Activated CD8-positive, alpha-beta T cell treated with anti-CD3 and anti-CD28 coated beads, Interleukin-2, amount 10 ng/mL, durations not matched to agents 7 days and 5 days (primary cell): ENCODE measurements at regions not wholly inside any gene's neighbourhood (a gene's known extent, or its start where the extent isn't known, plus 50 kb on each side); places are given as distances from the start of the nearest gene placed in this dataset.
A peak's percentile ranks its signal among the peaks of the same experiment; 100 is the strongest.
"Not testable (repeated sequence)": the region's sequence is repeated elsewhere in the genome, so short reads cannot be mapped to it uniquely, and the experiment has no call there.

Experiments
- ATAC-seq: fragments of 150-1000 bp; cut with Tn5 transposase; one replicate; pipeline ENCODE4 v1.10.0; 2021; ENCODE audit warnings: moderate library complexity
- CTCF ChIA-PET: fragments of 350-600 bp; sonication (Branson Sonifier 250); formaldehyde crosslinking; loops from one replicate; lab custom pipeline; 2021; ENCODE audit warnings: antibody characterized with exemption; lab: Charles Lee
- POLR2A ChIA-PET: fragments of 350-600 bp; sonication (Branson Sonifier 250); formaldehyde crosslinking; loops from one replicate; lab custom pipeline; 2021; ENCODE audit warnings: antibody characterized with exemption; lab: Charles Lee
- DNase-seq: peaks from one replicate; pipeline ENCODE4 v3.0.0-alpha.2; 2020
- H3K27ac Mint-ChIP-seq: one replicate; pipeline ENCODE4 v1.8.0; 2021; ENCODE audit warnings: mild to moderate bottlenecking, mixed read lengths
- H3K27me3 Mint-ChIP-seq: one replicate; pipeline ENCODE4 v1.8.0; 2021; ENCODE audit warnings: low read depth, mixed read lengths
- H3K36me3 Mint-ChIP-seq: one replicate; pipeline ENCODE4 v1.8.0; 2021; ENCODE audit warnings: low read depth, mixed read lengths
- H3K4me1 Mint-ChIP-seq: one replicate; pipeline ENCODE4 v1.8.0; 2021; ENCODE audit warnings: low read depth, mixed read lengths
- H3K4me3 Mint-ChIP-seq: one replicate; pipeline ENCODE4 v1.8.0; 2021; ENCODE audit warnings: mild to moderate bottlenecking, mixed read lengths
- H3K9me3 Mint-ChIP-seq: one replicate; pipeline ENCODE4 v1.8.0; 2022; ENCODE audit warnings: mixed read lengths; ENCODE audit not compliant: insufficient read depth

- CTCF ChIA-PET, result no interaction called here
- no peaks in the 10 kb centered on the region for H3K36me3 Mint-ChIP-seq
- POLR2A ChIA-PET, result no interaction called here
- peaks cover 9% of the 10 kb centered on the region for H3K27me3 Mint-ChIP-seq
- H3K27ac Mint-ChIP-seq, result no peak overlapping the region
- no peaks in the 10 kb centered on the region for H3K4me1 Mint-ChIP-seq
- DNase-seq, result no peak
- ATAC-seq, result no peak
- no peak overlapping the region for H3K4me3 Mint-ChIP-seq
- H3K9me3 Mint-ChIP-seq, result no peaks in the 10 kb centered on the region
Observed at GRCh38 chr6:20008131-20008530, 171.0 kb downstream of the ID4 start.

DNA sequence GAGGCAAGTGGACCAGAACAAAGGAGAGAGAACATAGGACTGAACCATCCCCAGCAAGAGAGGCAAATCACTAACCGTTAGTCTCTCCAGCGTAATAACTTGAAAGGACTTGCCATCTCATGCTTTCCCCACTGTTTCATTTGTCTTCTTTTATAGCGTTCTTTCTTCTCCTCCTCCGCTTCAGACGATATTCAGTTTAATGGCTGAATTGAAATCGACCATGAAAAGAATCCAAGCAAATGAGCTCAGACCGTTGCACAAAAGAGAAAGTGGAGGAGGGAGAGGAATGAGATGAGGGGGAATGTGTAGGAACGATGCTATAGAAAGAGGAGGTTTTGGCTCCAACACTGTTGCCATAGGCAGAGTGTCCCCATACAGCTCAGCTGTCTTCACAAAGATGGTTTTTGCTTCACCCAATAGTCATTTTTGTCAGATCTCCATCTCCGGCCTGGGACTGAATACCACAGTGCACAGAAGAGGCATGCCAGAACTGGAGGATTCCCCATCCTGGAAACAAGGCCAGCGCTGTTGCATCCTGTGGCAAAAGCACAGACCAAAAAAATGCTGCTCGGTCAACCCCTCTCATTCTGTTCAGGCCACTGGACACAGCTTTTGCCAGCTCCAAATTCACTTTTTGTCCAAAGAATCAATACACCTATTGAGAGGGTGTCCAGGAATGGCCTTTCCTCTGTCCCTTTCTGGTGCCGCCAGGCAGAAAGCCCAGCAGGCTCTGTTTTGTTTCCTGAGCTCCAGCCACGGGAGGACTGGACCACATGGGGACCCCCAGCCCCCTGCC, 176.1 kb downstream of the ID4 start:
- Mint-ChIP-seq H3K9me3 (no peaks in the 10 kb centered on the region), H3K4me3 (no peak overlapping the region), H3K4me1 (no peaks in the 10 kb centered on the region), H3K36me3 (no peaks in the 10 kb centered on the region), H3K27me3 (peaks cover 8% of the 10 kb centered on the region), H3K27ac (no peak overlapping the region)
- ChIA-PET CTCF (no interaction called here), POLR2A (no interaction called here)
- ATAC-seq (no peak), DNase-seq (no peak)

- ATAC-seq (no peak), DNase-seq (no peak)
- Mint-ChIP-seq H3K4me1 (no peaks in the 10 kb centered on the region), H3K9me3 (no peaks in the 10 kb centered on the region), H3K4me3 (no peak overlapping the region), H3K36me3 (no peaks in the 10 kb centered on the region), H3K27me3 (peaks cover 8% of the 10 kb centered on the region), H3K27ac (no peak overlapping the region)
- POLR2A ChIA-PET, result no interaction called here
- CTCF ChIA-PET, result no interaction called here
Observed at GRCh38 chr6:20014508-20014907, 177.3 kb downstream of the ID4 start.

DNA sequence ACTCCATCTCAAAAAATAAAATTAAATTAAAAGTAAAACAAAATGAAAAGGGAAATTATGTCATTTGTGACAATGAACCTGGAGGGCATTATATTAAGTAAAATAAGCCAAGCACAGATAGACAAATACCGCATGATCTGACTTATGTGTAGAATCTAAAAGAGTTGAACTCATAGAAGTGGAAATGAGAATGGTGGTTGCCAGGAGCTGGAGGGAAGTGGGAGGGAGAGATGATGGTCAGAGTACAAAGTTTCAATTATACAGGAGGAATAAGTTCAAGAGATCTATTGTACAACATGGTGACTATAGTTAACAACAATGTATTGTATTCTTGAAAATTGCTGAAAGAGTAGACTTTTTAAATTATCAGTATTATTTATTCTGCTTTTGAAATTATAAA, 183.4 kb downstream of the ID4 start:
- ChIA-PET POLR2A (no interaction called here), CTCF (no interaction called here)
- Mint-ChIP-seq H3K9me3 (no peaks in the 10 kb centered on the region), H3K36me3 (no peaks in the 10 kb centered on the region), H3K27me3 (peaks cover 25% of the 10 kb centered on the region), H3K4me1 (peaks cover 16% of the 10 kb centered on the region), H3K27ac (no peak overlapping the region), H3K4me3 (no peak overlapping the region)
- no peak for DNase-seq
- no peak for ATAC-seq

- H3K4me3 Mint-ChIP-seq, result no peak overlapping the region
- no peak overlapping the region for H3K27ac Mint-ChIP-seq
- ATAC-seq (no peak), DNase-seq (no peak)
- no peaks in the 10 kb centered on the region for H3K36me3 Mint-ChIP-seq
- ChIA-PET CTCF (interaction anchor here (0.6 kb wide), 1 partner anchor 16 kb away, joined by 3 read pairs; no protein-coding TSS in a partner anchor), POLR2A (no interaction called here)
- no peaks in the 10 kb centered on the region for H3K9me3 Mint-ChIP-seq
- peaks cover 16% of the 10 kb centered on the region for H3K4me1 Mint-ChIP-seq
- H3K27me3 Mint-ChIP-seq, result peaks cover 30% of the 10 kb centered on the region
Observed at GRCh38 chr6:20021795-20022194, 184.6 kb downstream of the ID4 start.

DNA sequence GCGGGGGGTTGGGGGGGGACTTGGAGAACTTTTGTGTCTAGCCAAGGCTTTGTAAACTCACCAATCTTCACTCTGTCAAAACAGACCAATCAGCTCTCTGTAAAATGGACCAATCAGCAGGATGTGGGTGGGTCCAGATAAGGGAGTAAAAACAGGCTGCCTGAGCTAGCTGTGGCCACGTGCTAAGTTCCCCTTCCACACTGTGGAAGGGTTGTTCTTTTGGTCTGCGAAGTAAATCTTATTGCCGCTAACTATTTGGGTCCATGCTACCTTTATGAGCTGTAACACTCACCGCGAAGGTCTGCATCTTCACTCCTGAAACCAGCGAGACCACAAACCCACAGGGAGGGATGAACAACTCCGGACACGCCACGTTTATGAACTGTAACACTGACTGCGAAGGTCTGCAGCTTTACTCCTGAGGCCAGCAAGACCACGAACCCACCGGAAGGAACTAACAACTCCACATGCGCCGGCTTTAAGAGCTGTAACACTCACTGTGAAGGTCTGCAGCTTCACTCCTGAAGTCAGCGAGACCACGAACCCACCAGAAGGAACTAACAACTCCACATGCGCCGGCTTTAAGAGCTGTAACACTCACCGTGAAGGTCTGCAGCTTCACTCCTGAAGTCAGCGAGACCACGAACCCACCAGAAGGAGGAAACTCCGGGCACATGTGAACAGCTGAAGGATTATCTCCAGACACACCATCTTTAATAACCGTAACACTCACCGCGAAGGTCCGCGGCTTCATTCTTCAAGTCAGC, 186.6 kb downstream of the ID4 start:
- Mint-ChIP-seq H3K4me3 (peak overlapping the region; percentile 65), H3K27ac (peak overlapping the region; percentile 70), H3K27me3 (peaks cover 31% of the 10 kb centered on the region), H3K4me1 (peaks cover 16% of the 10 kb centered on the region)
- not testable (repeated sequence) for H3K9me3 Mint-ChIP-seq, H3K36me3 Mint-ChIP-seq
- POLR2A ChIA-PET, result interaction anchor here (0.6 to 0.7 kb wide), 3 partner anchors 102 to 1775 kb away, joined by 3 to 5 read pairs (median 3); no protein-coding TSS in a partner anchor
- DNase-seq, result peak; percentile 68
- CTCF ChIA-PET, result interaction anchor here (0.6 to 1.5 kb wide), 2 partner anchors 36 to 1435 kb away, joined by 3 read pairs; no protein-coding TSS in a partner anchor
- peak; percentile 79 for ATAC-seq

DNA sequence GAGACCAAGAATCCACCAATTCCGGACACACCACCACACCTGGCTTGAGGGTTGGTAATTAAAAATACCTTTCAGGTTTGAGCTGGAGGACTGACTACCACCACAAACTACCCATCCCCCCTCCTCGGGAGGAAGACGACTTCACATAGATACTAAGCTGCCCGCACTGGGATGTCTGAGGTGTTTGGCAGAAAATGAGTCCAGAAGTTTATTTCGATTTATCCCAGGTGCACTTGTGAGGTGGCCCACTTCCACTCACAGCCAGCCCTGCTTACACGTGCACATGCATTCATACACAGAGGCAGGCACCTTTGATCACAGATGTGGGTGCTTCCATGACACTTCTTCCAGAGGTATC, 187.1 kb downstream of the ID4 start:
- Mint-ChIP-seq H3K27me3 (peaks cover 31% of the 10 kb centered on the region), H3K27ac (peak overlapping the region; percentile 70), H3K4me3 (peak overlapping the region; percentile 65), H3K36me3 (no peaks in the 10 kb centered on the region), H3K4me1 (peaks cover 16% of the 10 kb centered on the region), H3K9me3 (no peaks in the 10 kb centered on the region)
- ChIA-PET CTCF (interaction anchor here (0.6 to 1.5 kb wide), 2 partner anchors 35 to 1434 kb away, joined by 3 read pairs; no protein-coding TSS in a partner anchor), POLR2A (interaction anchor here (0.6 kb wide), 2 partner anchors 102 to 178 kb away, joined by 3 read pairs; no protein-coding TSS in a partner anchor)
- DNase-seq, result peak; percentile 31
- ATAC-seq, result no peak

- no peaks in the 10 kb centered on the region for H3K9me3 Mint-ChIP-seq
- peaks cover 16% of the 10 kb centered on the region for H3K4me1 Mint-ChIP-seq
- H3K27me3 Mint-ChIP-seq, result peaks cover 33% of the 10 kb centered on the region
- no peaks in the 10 kb centered on the region for H3K36me3 Mint-ChIP-seq
- H3K27ac Mint-ChIP-seq, result no peak overlapping the region
- ChIA-PET CTCF (no interaction called here), POLR2A (no interaction called here)
- DNase-seq, result no peak
- no peak for ATAC-seq
- no peak overlapping the region for H3K4me3 Mint-ChIP-seq
Observed at GRCh38 chr6:20024978-20025377, 187.3 kb downstream of the MBOAT1 start.

DNA sequence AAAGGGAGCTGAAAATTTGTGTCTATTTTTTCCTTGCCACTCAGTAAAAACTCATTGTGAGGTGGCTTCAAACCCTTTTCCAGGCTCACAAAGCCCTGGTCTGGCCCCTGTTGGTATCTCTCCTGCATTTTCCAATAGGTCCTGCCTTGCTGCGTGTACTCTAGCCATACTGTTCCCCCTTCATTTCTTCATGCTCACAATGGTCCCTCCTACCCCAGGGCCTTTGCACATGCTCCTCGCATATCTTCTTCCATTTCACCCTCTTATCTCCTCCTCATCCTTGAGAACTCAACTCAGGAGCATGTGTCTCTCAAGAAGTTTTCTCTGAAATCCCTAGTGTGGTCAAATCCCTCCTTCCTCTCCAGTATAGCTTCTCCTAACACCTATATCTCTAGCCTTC, 186.6 kb downstream of the MBOAT1 start:
- CTCF ChIA-PET, result no interaction called here

GRCh38 chr6:20028143-20028542, 184.1 kb downstream of the MBOAT1 start:
- Mint-ChIP-seq H3K27ac (no peak overlapping the region), H3K27me3 (peaks cover 28% of the 10 kb centered on the region), H3K36me3 (no peaks in the 10 kb centered on the region), H3K4me3 (no peak overlapping the region), H3K4me1 (peaks cover 16% of the 10 kb centered on the region), H3K9me3 (no peaks in the 10 kb centered on the region)
- ChIA-PET POLR2A (no interaction called here), CTCF (no interaction called here)
- DNase-seq (no peak), ATAC-seq (no peak)

More for the DNA sequence above, 186.6 kb downstream of the MBOAT1 start:
- H3K9me3 Mint-ChIP-seq, result no peaks in the 10 kb centered on the region
- no peaks in the 10 kb centered on the region for H3K36me3 Mint-ChIP-seq
- POLR2A ChIA-PET, result no interaction called here
- no peak overlapping the region for H3K4me3 Mint-ChIP-seq
- peaks cover 34% of the 10 kb centered on the region for H3K27me3 Mint-ChIP-seq
- no peak overlapping the region for H3K27ac Mint-ChIP-seq
- DNase-seq (no peak), ATAC-seq (no peak)
- peaks cover 16% of the 10 kb centered on the region for H3K4me1 Mint-ChIP-seq

GRCh38 chr6:20028562-20028961, 183.7 kb downstream of the MBOAT1 start:
- H3K4me1 Mint-ChIP-seq, result peaks cover 13% of the 10 kb centered on the region
- H3K36me3 Mint-ChIP-seq, result no peaks in the 10 kb centered on the region
- H3K9me3 Mint-ChIP-seq, result no peaks in the 10 kb centered on the region
- no peak overlapping the region for H3K27ac Mint-ChIP-seq
- H3K27me3 Mint-ChIP-seq, result peaks cover 27% of the 10 kb centered on the region
- CTCF ChIA-PET, result no interaction called here
- DNase-seq, result no peak
- H3K4me3 Mint-ChIP-seq, result no peak overlapping the region
- POLR2A ChIA-PET, result no interaction called here
- no peak for ATAC-seq

- H3K36me3 Mint-ChIP-seq, result no peaks in the 10 kb centered on the region
- POLR2A ChIA-PET, result no interaction called here
Observed at GRCh38 chr6:20029979-20030378, 182.3 kb downstream of the MBOAT1 start.

More at GRCh38 chr6:20029979-20030378, 182.3 kb downstream of the MBOAT1 start:
- H3K27ac Mint-ChIP-seq, result no peak overlapping the region
- H3K9me3 Mint-ChIP-seq, result no peaks in the 10 kb centered on the region
- no peaks in the 10 kb centered on the region for H3K4me1 Mint-ChIP-seq
- H3K4me3 Mint-ChIP-seq, result no peak overlapping the region
- ATAC-seq, result no peak
- peaks cover 19% of the 10 kb centered on the region for H3K27me3 Mint-ChIP-seq
- CTCF ChIA-PET, result no interaction called here
- no peak for DNase-seq
